Left kidney (tissue), 1 donor: ENCODE measurements at regions not wholly inside any gene's neighbourhood (a gene's known extent, or its start where the extent isn't known, plus 50 kb on each side); places are given as distances from the start of the nearest gene placed in this dataset.

Experiments used
- DNase-seq: peaks from one replicate; pipeline ENCODE4 v3.0.0-alpha.2; 2013

DNA sequence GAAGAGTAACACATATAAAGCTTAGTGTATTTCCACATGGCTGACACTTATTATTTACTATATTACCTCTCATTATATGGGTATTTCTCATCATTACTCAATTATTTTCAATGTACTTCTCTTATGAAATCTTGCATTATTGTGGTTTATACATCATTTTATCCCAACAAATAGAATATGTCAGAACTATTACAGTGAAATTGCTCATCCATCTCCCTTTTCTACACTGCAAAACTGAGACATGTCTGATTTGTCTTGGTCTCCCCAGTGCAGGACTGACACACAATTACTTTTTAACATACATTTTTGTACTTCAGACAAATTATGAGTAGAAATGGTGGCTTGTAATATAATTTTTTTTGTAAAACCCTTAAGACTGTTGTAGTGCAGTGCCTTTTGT lies 600.9 kb downstream of the PLCL1 start:
- no peak for DNase-seq

GRCh38 chr2:198401644-198402043 lies 597.3 kb downstream of the PLCL1 start:
- DNase-seq, result no peak

DNA sequence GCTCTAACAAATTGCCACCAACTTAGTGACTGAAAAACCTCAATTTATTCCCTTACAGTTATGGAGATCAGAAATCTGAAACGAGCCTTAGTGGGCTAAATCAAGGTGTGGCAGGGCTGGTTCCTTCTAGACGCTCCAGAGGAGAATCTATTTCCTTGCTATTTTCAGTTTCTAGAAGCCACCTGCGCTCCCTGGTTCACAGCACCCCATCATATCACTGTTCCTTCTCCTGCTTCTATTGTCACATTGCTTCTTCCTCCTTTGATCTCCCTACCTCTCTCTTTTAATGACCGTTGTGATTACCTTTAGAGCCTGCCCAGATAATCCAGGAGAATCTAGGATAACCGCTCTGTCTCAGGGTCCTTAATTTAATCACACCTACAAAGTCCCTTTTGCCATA lies 596.6 kb downstream of the PLCL1 start:
- DNase-seq, result no peak

DNA sequence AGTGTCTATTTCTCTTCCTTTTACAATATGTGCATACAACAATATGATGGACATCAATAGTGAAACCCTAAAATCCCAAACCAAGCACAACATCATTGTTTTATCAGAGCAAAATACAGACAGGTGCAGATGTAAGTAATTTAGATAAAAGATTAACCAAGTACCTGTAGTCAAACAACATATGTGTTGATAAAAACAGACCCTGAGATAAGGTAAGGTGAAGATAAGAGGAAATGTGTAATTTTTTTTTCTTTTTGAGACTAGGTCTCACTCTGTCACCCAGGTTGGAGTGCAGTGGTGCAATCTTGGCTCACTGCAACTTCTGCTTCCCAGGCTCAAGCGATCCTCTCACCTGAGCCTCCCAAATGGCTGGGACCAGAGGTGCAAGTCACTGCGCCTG lies 589.8 kb downstream of the PLCL1 start:
- no peak for DNase-seq

DNA sequence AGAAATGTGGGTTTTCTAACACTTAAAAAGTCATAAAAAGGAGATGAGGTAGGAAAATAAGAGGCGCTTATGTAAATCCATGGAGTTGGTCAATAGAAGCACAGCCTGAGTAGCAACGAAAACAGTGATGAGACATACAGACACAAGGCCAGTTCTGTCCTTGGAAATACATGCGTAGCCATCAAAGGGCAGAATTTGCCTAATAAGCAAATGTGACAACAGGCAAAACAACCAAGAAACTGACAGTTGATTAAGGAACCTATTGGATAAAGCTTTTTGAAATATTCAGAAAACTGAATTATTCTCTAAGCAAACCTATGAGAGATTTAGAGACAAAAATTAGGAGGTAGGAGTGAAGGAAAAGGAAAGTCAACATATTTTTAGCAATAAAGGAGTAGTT lies 586.3 kb downstream of the PLCL1 start:
- no peak for DNase-seq

GRCh38 chr2:198387677-198388076 lies 583.3 kb downstream of the PLCL1 start:
- DNase-seq, result no peak

DNA sequence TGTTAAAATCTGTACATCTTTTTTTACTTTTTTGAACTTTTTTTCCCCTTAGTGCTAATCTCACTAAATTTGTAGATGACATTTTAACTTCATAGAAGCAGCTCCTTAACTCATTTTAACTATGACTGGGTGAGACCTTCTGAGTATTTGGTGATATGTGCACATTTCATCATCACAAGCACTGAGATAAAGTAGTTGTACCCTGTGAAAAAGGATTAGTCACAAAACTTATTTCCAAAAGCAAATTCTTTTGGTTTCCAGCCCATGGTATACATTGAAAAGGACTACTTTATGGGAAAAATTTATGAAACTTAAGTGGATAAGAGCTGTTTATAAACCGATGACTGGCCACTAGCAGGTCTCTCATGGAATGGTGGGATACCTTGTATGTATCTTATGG lies 581.5 kb downstream of the PLCL1 start:
- no peak for DNase-seq

- DNase-seq, result no peak
Observed at GRCh38 chr2:198385326-198385725, 580.9 kb downstream of the PLCL1 start.

GRCh38 chr2:198383392-198383791 lies 579.0 kb downstream of the PLCL1 start:
- no peak for DNase-seq

- no peak for DNase-seq
Observed at GRCh38 chr2:198382811-198383210, 578.4 kb downstream of the PLCL1 start.

- DNase-seq, result no peak
Observed at GRCh38 chr2:198376677-198377076, 572.3 kb downstream of the PLCL1 start.

- no peak for DNase-seq
Observed at GRCh38 chr2:198375083-198375410, 570.7 kb downstream of the PLCL1 start.

DNA sequence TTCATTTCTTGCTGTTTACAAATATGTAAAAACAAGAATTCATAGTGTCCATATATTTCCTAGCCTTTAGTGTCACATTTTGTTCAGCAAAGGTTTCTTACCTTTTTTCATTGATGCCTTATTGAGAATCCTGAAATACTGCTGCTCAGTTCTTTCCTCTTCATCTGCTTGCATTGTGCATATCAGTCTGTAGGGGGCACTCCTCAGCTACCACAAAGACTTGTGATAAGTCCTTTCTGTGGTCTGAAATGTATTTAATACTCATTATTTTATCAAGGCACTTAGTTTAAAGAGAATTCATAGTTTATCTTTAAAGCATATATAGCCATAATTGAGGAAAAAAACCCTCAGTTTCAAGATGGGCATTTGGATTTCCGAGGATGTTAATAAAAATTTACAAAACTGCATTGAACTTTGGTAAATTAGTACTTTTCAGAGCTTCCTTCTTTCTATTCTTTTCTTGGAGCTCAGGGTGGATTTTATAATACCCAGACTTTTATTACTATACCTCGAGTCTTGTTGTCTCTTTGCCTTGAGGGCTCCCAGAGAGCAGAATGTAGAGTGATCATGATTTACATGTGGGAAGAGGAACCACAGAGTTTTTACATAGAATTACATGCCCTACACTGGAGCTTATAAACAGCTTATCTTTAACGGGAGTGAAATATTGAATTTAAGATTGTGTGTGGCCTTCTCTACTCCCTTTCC lies 570.1 kb downstream of the PLCL1 start:
- peak; percentile 52 for DNase-seq

DNA sequence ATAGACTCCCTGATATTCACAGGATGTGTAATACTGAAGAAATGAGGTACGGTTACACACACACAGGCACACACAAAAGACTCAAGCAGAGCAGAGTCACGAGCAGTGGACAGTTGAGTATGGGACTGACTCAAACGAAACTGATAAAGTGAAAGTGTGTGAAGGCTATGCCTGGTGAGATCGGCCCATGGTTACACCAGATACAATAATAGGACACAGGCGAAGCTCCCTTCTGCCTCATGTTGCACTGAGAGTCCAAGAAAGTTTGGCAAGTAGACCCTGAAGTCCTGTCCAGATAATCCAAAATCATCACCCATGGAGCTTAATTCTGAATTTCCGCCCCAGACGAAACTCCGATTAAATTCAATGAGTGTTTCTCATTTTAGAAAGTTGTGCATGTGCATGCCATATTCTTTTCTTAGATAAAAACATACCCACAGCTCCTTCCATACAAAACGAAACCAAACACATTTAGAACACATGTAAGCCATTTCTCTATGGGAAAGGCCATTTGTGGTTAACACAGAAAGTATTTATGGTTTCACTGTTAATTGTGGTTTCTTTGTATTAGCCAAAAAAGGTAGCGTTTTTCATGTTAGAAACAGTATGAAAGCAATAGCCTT lies 567.6 kb downstream of the PLCL1 start:
- DNase-seq, result no peak

GRCh38 chr2:198371329-198371728 lies 566.9 kb downstream of the PLCL1 start:
- DNase-seq, result no peak

DNA sequence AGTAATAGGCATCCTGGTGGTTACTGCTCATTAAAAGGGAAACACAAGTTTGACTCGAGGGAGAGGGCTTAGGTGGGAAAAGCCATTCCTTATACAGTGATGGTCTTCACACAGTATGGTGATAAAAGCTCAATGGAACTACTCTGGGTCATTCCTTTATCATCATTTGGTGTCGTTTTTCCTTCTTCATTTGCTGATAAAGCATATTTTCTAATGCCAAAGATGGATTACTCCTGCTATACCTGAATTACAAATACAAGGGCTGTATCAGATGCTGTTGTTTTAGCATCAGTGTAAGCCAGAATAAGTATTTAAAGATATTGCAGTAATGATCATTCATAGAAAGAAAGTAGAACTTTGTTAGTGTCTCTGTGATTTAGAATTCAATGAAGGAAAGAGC lies 563.7 kb downstream of the PLCL1 start:
- DNase-seq, result no peak

- no peak for DNase-seq
Observed at GRCh38 chr2:198362740-198363139, 558.3 kb downstream of the PLCL1 start.

DNA sequence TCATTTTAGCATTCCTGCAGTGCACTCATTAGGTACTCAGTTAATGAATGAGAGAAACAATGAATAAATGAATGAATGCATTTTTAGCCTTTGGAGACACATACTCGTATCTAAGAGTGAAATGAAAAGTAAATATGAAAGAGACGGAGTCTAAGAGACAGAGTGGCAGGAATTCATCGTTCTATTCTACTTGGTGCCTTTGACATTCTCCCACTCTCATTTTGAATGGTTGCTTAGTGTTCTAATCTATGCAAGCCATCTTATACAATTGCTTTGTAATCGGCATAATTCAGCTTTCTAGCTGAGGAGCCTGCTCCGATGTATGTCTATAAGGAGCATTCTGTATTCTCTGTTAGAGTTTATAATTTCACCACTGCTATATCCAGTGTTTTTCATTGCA lies 554.9 kb downstream of the PLCL1 start:
- DNase-seq, result no peak

DNA sequence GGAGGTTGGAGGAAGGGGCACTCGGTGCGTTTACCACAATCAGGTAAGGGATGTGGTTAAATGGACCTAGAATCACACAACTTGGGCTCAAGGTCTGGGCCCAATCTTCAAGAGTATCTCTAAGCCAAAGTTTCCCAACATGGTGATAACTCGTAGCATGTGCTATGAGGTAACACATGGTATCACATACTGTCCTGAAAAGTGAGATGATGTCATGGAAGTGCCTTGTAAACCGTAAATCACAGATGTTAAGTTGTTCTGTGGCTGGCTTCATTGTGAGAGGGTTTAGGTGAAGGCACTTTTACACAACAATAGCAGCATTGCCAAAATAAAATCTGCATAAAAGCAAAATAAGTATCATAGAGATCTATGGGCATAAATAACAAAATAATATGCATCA lies 551.8 kb downstream of the PLCL1 start:
- no peak for DNase-seq

- no peak for DNase-seq
Observed at GRCh38 chr2:198351647-198352046, 547.3 kb downstream of the PLCL1 start.

- no peak for DNase-seq
Observed at GRCh38 chr2:198347946-198348345, 543.6 kb downstream of the PLCL1 start.

- no peak for DNase-seq
Observed at GRCh38 chr2:198347349-198347748, 543.0 kb downstream of the PLCL1 start.

- no peak for DNase-seq
Observed at GRCh38 chr2:198343471-198343870, 539.1 kb downstream of the PLCL1 start.

GRCh38 chr2:198340846-198341245 lies 536.5 kb downstream of the PLCL1 start:
- DNase-seq, result no peak
